PC-9 (cell line): ENCODE measurements at regions not wholly inside any gene's neighbourhood (a gene's known extent, or its start where the extent isn't known, plus 50 kb on each side); places are given as distances from the start of the nearest gene placed in this dataset.

Experiments
- CTCF ChIP-seq: fragments of 200-600 bp; sonication (generic); conservative IDR thresholded peaks from 2 replicates; pipeline ENCODE4 v1.6.1; 2017; ENCODE audit warnings: mixed run types, antibody characterized with exemption, mild to moderate bottlenecking, moderate library complexity
- EZH2 ChIP-seq: fragments of 200-600 bp; sonication (generic); IDR thresholded peaks from 2 replicates; pipeline ENCODE4 v1.8.0; 2017; ENCODE audit warnings: antibody characterized with exemption, low read depth

- no peak for TF ChIP-seq CTCF
- TF ChIP-seq EZH2, result no peak
Measured at GRCh38 chr1:30256911-30257310, 466.5 kb downstream of the MATN1 start.
